ENCODE measurements at regions not wholly inside any gene's neighbourhood (a gene's known extent, or its start where the extent isn't known, plus 50 kb on each side); places are given as distances from the start of the nearest gene placed in this dataset.

DNA sequence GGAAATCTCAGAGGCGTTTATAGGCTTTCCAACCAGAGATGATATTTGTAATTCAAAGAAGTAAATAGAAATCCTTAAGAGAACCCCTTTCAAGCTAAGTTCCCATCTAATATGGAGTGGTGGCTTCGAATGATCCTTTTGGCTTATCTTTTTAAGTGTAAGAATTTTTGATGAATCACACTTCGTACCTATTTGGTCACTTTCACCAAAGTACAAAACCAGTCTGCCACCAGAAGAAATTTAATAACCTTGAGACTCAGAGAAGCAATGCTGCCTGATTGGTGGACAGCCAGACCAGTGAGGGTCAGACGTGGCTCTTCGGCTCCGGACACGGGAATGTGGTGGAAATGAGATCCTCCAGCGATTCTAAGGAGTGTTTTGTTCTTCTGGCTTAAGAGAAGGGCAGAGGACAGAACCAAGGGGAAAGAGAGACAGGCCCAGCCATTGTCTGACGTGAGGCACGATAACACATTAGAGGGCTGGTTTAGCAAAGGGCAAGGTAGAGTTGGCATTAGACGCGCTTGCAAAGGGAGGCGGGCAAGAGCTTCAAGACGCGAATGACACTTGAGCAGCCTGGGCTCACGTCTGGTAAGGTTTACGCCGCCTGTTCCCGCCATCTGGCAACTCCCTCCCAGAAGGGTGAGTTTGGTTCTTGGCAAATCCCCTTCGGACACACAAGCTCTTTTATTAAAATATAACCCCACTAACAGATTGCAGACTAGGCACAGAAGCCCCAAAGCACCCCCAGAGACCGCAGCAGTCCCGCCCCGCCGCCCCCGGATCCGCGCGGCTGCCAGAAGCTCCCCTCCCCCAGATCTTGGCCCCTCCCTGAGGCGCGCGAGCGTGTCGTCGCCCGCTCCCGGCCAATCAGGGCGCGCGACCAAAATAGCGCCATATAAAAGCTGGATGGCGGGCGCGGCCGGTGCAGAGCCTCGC is 50.0 kb upstream of the EZR start:
- H3K36me3 Mint-ChIP-seq = no peaks in the 10 kb centered on the region
- no peaks in the 10 kb centered on the region for H3K27me3 Mint-ChIP-seq (ENCODE audit: low read depth)
- H3K4me3 Mint-ChIP-seq = peak overlapping the region; percentile 72
- H3K4me1 Mint-ChIP-seq = peaks cover 42% of the 10 kb centered on the region
- DNase-seq (ENCODE audit: low spot score in 2 of 2, unreplicated experiment in 2 of 2) = peak; percentile 90 to 95
- peak overlapping the region; percentile 98 for H3K27ac Mint-ChIP-seq
- no peaks in the 10 kb centered on the region for H3K9me3 Mint-ChIP-seq
- TF ChIP-seq, protein P1, sequence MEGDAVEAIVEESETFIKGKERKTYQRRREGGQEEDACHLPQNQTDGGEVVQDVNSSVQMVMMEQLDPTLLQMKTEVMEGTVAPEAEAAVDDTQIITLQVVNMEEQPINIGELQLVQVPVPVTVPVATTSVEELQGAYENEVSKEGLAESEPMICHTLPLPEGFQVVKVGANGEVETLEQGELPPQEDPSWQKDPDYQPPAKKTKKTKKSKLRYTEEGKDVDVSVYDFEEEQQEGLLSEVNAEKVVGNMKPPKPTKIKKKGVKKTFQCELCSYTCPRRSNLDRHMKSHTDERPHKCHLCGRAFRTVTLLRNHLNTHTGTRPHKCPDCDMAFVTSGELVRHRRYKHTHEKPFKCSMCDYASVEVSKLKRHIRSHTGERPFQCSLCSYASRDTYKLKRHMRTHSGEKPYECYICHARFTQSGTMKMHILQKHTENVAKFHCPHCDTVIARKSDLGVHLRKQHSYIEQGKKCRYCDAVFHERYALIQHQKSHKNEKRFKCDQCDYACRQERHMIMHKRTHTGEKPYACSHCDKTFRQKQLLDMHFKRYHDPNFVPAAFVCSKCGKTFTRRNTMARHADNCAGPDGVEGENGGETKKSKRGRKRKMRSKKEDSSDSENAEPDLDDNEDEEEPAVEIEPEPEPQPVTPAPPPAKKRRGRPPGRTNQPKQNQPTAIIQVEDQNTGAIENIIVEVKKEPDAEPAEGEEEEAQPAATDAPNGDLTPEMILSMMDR (IDR thresholded peaks at IDR 0.05; ENCODE audit: unreplicated experiment) = no peak
